ENCODE measurements at regions not wholly inside any gene's neighbourhood (a gene's known extent, or its start where the extent isn't known, plus 50 kb on each side); places are given as distances from the start of the nearest gene placed in this dataset.

- DNase-seq (ENCODE audit: low spot score in 2 of 2) (no peak), ATAC-seq (no peak)
- H3K36me3 Mint-ChIP-seq = peaks cover 23 to 27% of the 10 kb centered on the region in 2 donors
- no peak overlapping the region for H3K27ac Mint-ChIP-seq
- H3K9me3 Mint-ChIP-seq = peaks cover 35 to 50% of the 10 kb centered on the region in 2 donors
Observed at GRCh38 chr5:91562922-91563321, 179.8 kb upstream of the ARRDC3 start.

GRCh38 chr5:91541696-91542095 is 158.6 kb upstream of the ARRDC3 start:
- no peak for ATAC-seq

GRCh38 chr5:91538179-91538578 is 155.1 kb upstream of the ARRDC3 start:
- Mint-ChIP-seq H3K27ac (no peak overlapping the region), H3K36me3 (no peaks in the 10 kb centered on the region), H3K9me3 (no peaks in the 10 kb centered on the region)
- DNase-seq (ENCODE audit: low spot score in 2 of 2) (no peak), ATAC-seq (no peak)

More at GRCh38 chr5:91541696-91542095, 158.6 kb upstream of the ARRDC3 start:
- no peak for DNase-seq (ENCODE audit: low spot score in 2 of 2)
- Mint-ChIP-seq H3K36me3 (no peaks in the 10 kb centered on the region), H3K27ac (no peak overlapping the region), H3K9me3 (no peaks in the 10 kb centered on the region)

GRCh38 chr5:91535499-91535898 is 152.4 kb upstream of the ARRDC3 start:
- DNase-seq (ENCODE audit: low spot score in 2 of 2) (no peak), ATAC-seq (no peak)
- Mint-ChIP-seq H3K36me3 (no peaks in the 10 kb centered on the region), H3K9me3 (no peaks in the 10 kb centered on the region), H3K27ac (no peak overlapping the region)

- Mint-ChIP-seq H3K9me3 (no peaks in the 10 kb centered on the region), H3K36me3 (no peaks in the 10 kb centered on the region), H3K27ac (no peak overlapping the region)
- no peak for ATAC-seq
- no peak for DNase-seq (ENCODE audit: low spot score in 2 of 2)
Observed at GRCh38 chr5:91534332-91534731, 151.2 kb upstream of the ARRDC3 start.

GRCh38 chr5:91532779-91533178 is 149.7 kb upstream of the ARRDC3 start:
- Mint-ChIP-seq H3K9me3 (no peaks in the 10 kb centered on the region), H3K27ac (no peak overlapping the region), H3K36me3 (no peaks in the 10 kb centered on the region)
- ATAC-seq = no peak
- DNase-seq (ENCODE audit: low spot score in 2 of 2) = no peak

- ATAC-seq (no peak), DNase-seq (ENCODE audit: low spot score in 2 of 2) (no peak)
- no peak overlapping the region for H3K27ac Mint-ChIP-seq
- H3K9me3 Mint-ChIP-seq = no peaks in the 10 kb centered on the region
- no peaks in the 10 kb centered on the region for H3K36me3 Mint-ChIP-seq
Observed at GRCh38 chr5:91532281-91532680, 149.2 kb upstream of the ARRDC3 start.

- DNase-seq (ENCODE audit: low spot score in 2 of 2) = no peak
- Mint-ChIP-seq H3K27ac (peak overlapping the region in 1 of 2 donors; percentile 62), H3K9me3 (no peaks in the 10 kb centered on the region)
Observed at GRCh38 chr5:91528831-91529230, 145.7 kb upstream of the ARRDC3 start.

GRCh38 chr5:91521785-91522184 is 138.7 kb upstream of the ARRDC3 start:
- Mint-ChIP-seq H3K27ac (no peak overlapping the region), H3K36me3 (no peaks in the 10 kb centered on the region), H3K9me3 (no peaks in the 10 kb centered on the region)
- no peak for ATAC-seq
- DNase-seq (ENCODE audit: low spot score in 2 of 2) = no peak

More at GRCh38 chr5:91528831-91529230, 145.7 kb upstream of the ARRDC3 start:
- no peak for ATAC-seq
- H3K36me3 Mint-ChIP-seq = no peaks in the 10 kb centered on the region

GRCh38 chr5:91521334-91521733 is 138.2 kb upstream of the ARRDC3 start:
- DNase-seq (ENCODE audit: low spot score in 2 of 2) (no peak), ATAC-seq (peak in 1 of 2 donors; percentile 41)
- Mint-ChIP-seq H3K36me3 (no peaks in the 10 kb centered on the region), H3K27ac (no peak overlapping the region), H3K9me3 (no peaks in the 10 kb centered on the region)

- Mint-ChIP-seq H3K9me3 (no peaks in the 10 kb centered on the region), H3K27ac (no peak overlapping the region), H3K36me3 (no peaks in the 10 kb centered on the region)
- ATAC-seq (no peak), DNase-seq (ENCODE audit: low spot score in 2 of 2) (no peak)
Observed at GRCh38 chr5:91514400-91514799, 131.3 kb upstream of the ARRDC3 start.

GRCh38 chr5:91503321-91503720 is 120.2 kb upstream of the ARRDC3 start:
- H3K9me3 Mint-ChIP-seq = no peaks in the 10 kb centered on the region
- peak overlapping the region in 1 of 2 donors; percentile 33 for H3K27ac Mint-ChIP-seq
- H3K36me3 Mint-ChIP-seq = no peaks in the 10 kb centered on the region
- ATAC-seq (no peak), DNase-seq (ENCODE audit: low spot score in 2 of 2) (no peak)

GRCh38 chr5:91500758-91501157 is 117.6 kb upstream of the ARRDC3 start:
- no peak for ATAC-seq
- Mint-ChIP-seq H3K27ac (no peak overlapping the region), H3K36me3 (no peaks in the 10 kb centered on the region), H3K9me3 (no peaks in the 10 kb centered on the region)
- DNase-seq (ENCODE audit: low spot score in 2 of 2) = no peak

GRCh38 chr5:91499943-91500531 is 116.9 kb upstream of the ARRDC3 start:
- DNase-seq (ENCODE audit: low spot score in 2 of 2) (no peak), ATAC-seq (peak in 1 of 2 donors; percentile 48)
- no peaks in the 10 kb centered on the region for H3K9me3 Mint-ChIP-seq
- no peaks in the 10 kb centered on the region for H3K36me3 Mint-ChIP-seq
- no peak overlapping the region for H3K27ac Mint-ChIP-seq

GRCh38 chr5:91495699-91496098 is 112.6 kb upstream of the ARRDC3 start:
- ATAC-seq (no peak), DNase-seq (ENCODE audit: low spot score in 2 of 2) (no peak)
- no peaks in the 10 kb centered on the region for H3K9me3 Mint-ChIP-seq
- H3K27ac Mint-ChIP-seq = no peak overlapping the region
- no peaks in the 10 kb centered on the region for H3K36me3 Mint-ChIP-seq

GRCh38 chr5:91494447-91494996 is 111.4 kb upstream of the ARRDC3 start:
- no peak overlapping the region for H3K27ac Mint-ChIP-seq
- no peaks in the 10 kb centered on the region for H3K36me3 Mint-ChIP-seq
- peak in 1 of 2 donors; percentile 92 for ATAC-seq
- DNase-seq (ENCODE audit: low spot score in 2 of 2) = no peak
- H3K9me3 Mint-ChIP-seq = no peaks in the 10 kb centered on the region

- Mint-ChIP-seq H3K9me3 (no peaks in the 10 kb centered on the region), H3K36me3 (no peaks in the 10 kb centered on the region), H3K27ac (no peak overlapping the region)
- no peak for ATAC-seq
- no peak for DNase-seq (ENCODE audit: low spot score in 2 of 2)
Observed at GRCh38 chr5:91493086-91493485, 110.0 kb upstream of the ARRDC3 start.

GRCh38 chr5:91491229-91491628 is 108.1 kb upstream of the ARRDC3 start:
- H3K36me3 Mint-ChIP-seq = no peaks in the 10 kb centered on the region
- no peak for DNase-seq (ENCODE audit: low spot score in 2 of 2)
- no peak for ATAC-seq
- H3K27ac Mint-ChIP-seq = no peak overlapping the region
- H3K9me3 Mint-ChIP-seq = no peaks in the 10 kb centered on the region

Measured in activated naive CD4-positive, alpha-beta T cell treated with anti-CD3 and anti-CD28 coated beads, Interleukin-2, amount 50 U/mL, for 72 hours (primary cell).